ENCODE measurements at regions not wholly inside any gene's neighbourhood (a gene's known extent, or its start where the extent isn't known, plus 50 kb on each side); places are given as distances from the start of the nearest gene placed in this dataset.

GRCh38 chr15:35657679-35658311 lies 111.8 kb upstream of the DPH6 start:
- no peak for DNase-seq (ENCODE audit: low read depth)

- no peak for DNase-seq (ENCODE audit: low read depth)
Observed at GRCh38 chr15:35663956-35664355, 118.0 kb upstream of the DPH6 start.

DNA sequence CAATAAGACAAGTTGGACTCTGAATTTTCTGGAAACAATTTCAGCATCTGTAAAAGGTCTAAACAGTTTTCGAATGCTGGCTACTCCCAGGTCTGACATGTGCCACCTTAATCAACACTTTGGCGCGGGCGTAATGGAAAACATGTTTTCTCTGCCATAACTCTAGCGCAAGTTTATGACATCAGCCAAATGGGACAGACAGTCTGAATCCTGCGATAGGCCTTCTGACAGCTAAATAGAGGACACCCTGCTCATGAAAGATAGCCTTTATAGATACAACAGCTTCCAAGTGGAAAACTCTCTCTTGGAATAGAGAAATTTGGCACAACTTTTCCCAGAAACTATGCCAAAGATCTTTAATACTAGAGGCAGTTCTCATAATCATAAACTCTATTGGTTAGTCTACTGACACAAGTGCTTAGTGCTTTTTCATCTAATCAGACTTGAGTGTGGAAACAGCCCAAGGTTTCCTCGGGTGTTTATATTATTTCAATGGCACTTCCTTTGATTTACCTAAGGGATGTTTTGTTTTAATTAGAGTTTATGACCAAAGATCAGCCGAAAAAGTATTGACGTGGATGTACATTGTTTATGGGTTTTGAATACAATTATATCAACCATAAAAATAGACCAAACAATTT lies 120.1 kb upstream of the DPH6 start:
- no peak for DNase-seq (ENCODE audit: low read depth)

DNA sequence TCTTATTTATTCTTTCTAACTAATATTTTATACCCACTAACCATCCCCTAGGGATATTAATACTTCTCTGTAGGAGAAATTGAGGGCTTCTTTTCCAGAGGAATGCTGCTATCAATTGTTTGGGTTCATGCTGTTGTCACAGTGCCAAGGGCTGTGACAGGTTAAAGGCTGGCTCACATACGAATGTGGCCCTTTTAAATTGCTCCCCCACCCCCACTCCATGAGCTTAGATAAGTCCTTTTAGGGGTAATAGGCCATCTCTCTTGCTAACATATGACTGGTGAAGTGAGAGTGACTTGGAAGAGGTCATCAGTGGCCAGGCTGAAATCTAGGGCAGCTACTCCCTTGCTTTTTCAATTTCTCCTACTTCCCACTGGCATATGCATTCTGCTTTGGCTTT lies 121.9 kb upstream of the DPH6 start:
- DNase-seq (ENCODE audit: low read depth) = no peak

GRCh38 chr15:35669021-35669420 lies 123.1 kb upstream of the DPH6 start:
- DNase-seq (ENCODE audit: low read depth) = no peak

DNA sequence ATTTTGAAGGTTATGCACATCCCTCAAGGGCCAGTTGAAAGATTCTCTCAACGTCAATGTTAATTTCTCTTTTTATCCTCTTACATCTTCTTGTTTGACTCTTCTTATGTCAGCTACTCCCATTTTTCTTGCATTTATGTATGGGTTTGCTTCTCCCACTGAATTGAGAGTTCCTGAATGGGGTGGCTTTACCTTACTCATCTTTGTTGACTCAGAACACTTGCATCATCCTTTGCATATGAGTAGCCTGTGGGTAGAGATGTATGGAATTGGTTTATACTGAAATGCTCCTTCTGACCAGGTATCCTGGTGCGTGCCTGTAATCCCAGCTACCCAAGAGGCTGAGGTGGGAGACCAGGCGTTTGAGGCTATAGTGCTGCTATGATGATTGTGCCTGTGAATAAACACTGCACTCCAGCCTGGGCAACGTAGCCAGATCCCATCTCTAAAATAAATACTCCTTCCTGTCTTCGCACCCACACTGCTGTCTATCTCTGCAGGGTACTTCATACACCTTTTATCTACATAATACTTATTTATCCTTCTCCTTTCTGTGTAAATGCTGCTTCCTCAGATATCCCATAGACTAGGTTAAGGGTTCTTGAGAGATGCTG lies 123.6 kb upstream of the DPH6 start:
- no peak for DNase-seq (ENCODE audit: low read depth)

DNA sequence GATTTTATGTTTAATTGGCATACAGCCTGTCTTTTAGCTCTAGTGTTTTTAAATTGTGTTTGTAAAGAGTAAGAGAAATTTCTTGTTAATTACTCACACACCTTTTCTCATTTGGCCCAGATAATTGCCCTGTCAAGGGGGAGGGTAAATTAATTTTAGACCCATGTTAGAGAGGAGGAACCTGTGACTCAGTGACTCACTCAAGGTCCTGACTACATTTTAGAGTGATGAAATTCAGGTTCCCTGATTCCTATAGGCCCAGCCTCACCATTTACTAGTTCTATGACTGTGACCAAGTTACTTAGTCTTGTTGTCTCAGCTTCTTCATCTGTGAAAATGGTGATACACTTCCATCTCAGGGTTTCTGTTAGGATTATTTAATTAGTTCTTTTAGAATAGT lies 125.2 kb upstream of the DPH6 start:
- DNase-seq (ENCODE audit: low read depth) = no peak

GRCh38 chr15:35671981-35672380 lies 126.0 kb upstream of the DPH6 start:
- no peak for DNase-seq (ENCODE audit: low read depth)

- no peak for DNase-seq (ENCODE audit: low read depth)
Observed at GRCh38 chr15:35673093-35673684, 127.2 kb upstream of the DPH6 start.

DNA sequence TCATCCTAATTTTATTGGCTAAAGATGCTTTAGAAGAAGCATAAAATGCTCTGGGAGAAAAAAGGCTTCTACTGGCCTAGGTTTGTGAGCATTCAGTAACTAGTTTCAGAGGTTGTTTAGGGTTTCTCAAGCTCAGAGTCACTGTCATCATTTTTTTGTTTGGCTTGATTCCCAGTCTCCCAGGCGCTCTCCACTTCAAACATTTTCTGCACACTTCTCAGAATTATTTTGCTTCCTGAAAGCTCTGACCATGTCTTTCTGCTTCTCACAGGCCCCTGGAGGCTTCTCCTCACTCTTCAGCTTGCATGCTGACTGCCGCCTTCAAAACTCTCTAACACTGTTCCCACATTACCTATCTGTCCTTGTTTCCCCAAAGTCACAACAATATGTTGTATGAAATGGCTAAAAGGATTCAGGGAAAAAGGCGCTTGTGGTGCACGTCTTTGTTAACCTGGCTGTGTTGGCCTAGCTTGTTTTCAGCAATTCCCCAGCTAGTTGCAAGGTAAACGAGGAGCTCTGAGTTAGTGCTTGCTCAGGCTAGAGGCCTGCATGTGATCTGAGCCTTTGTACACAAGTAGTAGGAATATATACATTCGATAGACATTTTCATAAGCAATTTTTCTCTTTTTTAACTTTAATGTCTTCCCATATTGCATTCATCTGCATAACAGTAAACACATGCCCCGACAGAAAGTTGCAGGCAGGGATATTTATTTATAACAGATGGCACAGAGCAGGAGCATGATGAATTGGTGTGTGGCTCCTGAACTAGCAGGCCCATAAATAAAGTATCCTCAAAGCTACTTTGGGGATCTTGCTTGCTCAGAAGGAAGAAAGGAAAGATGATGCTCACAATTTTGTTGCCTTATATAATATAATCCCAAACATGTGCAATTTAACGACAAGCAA lies 129.2 kb upstream of the DPH6 start:
- DNase-seq (ENCODE audit: low read depth) = no peak

DNA sequence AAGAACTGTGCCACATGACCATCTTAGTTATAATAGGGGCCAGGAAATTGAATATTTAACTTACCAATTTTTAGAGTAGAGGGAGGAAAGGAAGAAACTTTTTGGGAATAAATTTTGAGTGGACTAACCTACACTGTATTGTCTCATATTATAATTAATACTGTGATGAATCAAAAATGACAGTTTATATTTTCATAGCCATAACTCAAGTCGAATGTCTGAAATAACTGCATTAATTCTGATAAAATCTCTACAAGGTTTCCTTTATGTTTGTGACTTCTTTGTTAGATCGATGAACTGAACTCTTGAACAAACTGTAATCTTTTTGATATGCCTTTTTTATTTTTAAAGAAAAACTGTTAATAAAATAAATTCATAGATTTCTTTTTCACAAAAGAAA lies 132.8 kb upstream of the DPH6 start:
- DNase-seq (ENCODE audit: low read depth) = no peak

DNA sequence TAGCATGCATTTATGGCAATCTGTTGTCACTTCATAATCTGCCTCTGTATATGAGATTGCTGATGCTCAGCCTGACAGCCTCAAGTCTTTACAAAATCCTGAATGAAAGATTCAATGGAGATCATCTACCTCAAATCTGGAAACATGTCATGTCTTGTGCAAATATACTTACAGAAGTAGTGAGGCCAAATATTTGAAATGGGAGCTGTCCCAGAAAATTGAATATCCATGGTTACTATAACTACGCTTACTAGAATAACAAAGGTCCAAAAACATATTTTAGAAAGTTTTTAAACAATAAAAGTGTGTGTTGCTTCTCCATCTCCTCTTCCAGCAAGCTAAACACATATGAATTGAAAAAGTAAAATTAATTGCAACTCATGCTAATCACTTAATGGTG lies 133.2 kb upstream of the DPH6 start:
- no peak for DNase-seq (ENCODE audit: low read depth)

DNA sequence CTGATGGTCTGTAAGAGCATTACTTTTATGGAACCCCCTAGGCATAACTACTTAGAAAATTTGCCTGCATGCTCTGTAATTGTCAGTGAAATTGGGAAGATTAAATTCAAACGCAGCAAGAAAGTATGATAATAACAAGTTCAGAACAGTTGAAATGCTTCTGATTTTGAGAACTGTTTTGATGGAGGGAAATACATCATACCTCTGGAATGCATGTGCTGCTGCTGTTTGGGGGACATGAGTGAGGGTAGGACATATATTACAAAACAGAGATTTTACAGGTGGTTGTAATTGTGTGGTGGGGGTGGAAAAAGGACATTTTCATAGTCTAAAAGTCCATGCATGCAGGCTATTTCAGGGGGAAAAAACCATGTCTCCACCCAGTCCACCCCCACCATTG lies 135.0 kb upstream of the DPH6 start:
- DNase-seq (ENCODE audit: low read depth) = no peak

GRCh38 chr15:35686347-35686746 lies 140.4 kb upstream of the DPH6 start:
- no peak for DNase-seq (ENCODE audit: low read depth)

GRCh38 chr15:35689266-35689665 lies 143.3 kb upstream of the DPH6 start:
- DNase-seq (ENCODE audit: low read depth) = no peak

DNA sequence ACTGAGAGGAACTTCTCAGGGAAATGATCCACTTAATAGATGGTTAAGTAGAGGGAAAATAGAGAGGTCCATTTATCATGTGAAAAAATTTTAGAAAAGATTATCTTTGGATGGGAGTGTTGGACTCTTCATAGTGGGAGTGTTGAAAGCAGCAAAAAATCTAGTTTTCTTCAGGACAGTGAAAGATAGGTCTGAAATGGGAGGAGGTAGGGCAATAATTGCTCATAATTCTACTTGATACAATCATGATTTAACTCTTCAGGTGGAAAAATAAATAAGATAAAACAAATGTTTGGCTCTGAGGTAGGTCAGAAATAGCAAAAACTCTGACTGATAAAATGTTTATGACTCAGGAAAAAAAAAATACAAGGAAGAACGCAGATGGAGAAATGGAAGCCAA lies 144.1 kb upstream of the DPH6 start:
- DNase-seq (ENCODE audit: low read depth) = no peak

GRCh38 chr15:35690698-35691116 lies 144.7 kb upstream of the DPH6 start:
- DNase-seq (ENCODE audit: low read depth) = no peak

DNA sequence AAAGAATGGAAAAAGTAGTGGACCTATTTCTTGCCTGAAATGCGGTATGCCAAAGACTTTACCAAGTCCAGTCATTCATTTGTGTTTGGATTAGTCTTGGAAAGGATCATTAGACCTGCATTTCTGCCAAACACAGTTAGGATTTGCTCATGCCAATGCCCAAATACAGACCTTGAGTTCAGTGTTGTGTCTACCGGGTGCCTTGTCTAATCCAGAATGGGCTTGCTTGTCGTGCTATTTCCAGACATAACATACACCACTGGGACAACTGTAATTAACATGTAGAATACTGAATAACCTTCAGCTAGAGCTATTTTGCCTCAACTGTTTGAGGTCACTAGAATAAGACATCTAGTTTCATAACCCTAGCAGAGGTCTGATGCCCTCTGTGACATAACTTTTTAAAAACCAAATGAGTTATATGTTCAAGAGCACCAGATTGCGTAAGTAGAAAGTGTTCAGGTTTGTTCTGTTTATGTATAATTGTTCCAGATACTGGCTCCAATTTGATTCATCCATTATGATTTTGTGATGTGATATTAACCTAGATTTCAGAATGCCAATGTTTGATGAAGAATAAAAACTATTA lies 145.3 kb upstream of the DPH6 start:
- DNase-seq (ENCODE audit: low read depth) = no peak

DNA sequence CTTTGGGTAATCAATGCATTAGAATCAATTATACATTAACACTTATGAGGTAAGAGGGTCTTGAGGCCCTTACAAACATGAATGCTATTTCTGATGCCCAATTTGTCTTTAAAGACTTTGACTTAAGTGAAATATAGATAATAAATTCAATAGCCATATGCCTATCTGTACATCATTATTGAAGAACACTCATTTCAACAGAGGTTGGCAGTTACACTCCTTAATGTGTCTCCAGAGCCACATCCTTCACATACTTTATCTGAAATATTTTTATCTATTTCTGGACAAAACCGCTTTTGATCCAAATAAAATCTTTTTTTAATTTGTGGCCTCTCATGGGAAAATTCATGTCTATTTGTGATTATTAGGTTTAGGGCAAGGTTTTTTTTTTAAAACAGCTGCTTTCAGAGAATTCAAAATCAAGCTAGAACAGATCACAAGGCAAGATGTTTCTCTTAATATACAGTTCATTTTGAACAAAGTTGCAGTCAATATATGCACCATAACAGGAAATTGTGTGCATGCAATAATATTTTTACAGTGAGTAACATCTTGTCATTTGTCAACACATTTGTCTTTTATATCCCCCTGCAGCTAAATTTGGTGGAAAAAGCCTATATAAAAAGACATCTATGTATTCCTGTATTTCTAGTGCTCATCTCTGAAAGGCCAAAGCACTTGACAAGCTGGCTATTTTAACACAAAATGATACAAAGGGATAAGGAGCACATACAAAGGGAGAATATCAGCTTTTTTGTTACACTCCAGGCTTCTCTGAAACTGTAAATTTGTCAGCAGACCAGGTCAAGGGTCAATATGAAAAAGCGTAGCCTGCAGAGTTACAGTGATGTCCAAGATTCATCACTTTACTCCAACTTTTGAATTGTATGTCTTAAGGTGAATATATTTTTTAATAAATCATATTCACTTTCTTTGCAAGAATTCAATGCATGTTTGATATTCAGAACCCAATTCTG lies 146.2 kb upstream of the DPH6 start:
- DNase-seq (ENCODE audit: low read depth) = no peak

GRCh38 chr15:35693286-35693685 lies 147.3 kb upstream of the DPH6 start:
- DNase-seq (ENCODE audit: low read depth) = no peak

- no peak for DNase-seq (ENCODE audit: low read depth)
Observed at GRCh38 chr15:35693886-35694285, 147.9 kb upstream of the DPH6 start.
